Skeletal muscle satellite cell (primary cell): ENCODE measurements at regions not wholly inside any gene's neighbourhood (a gene's known extent, or its start where the extent isn't known, plus 50 kb on each side); places are given as distances from the start of the nearest gene placed in this dataset.

ENCODE experiments used
- H3K27me3 ChIP-seq: 2 replicates; pipeline ENCODE4 v1.7.0; 2013; ENCODE audit warnings: low read length; ENCODE audit not compliant: control insufficient read depth, insufficient read depth
- H3K36me3 ChIP-seq: 2 replicates; pipeline ENCODE4 v1.7.0; 2013; ENCODE audit warnings: mild to moderate bottlenecking, control low read depth, low read length; ENCODE audit not compliant: insufficient read depth
- H3K4me1 ChIP-seq: 2 replicates; pipeline ENCODE4 v1.7.0; 2013; ENCODE audit warnings: low read length; ENCODE audit not compliant: control insufficient read depth, insufficient read depth
- H3K4me2 ChIP-seq: 2 replicates; pipeline ENCODE4 v1.7.0; 2013; ENCODE audit warnings: mild to moderate bottlenecking, low read length
- H3K4me3 ChIP-seq: 2 replicates; pipeline ENCODE4 v1.7.0; 2013; ENCODE audit warnings: low read length
- H3K9ac ChIP-seq: 2 replicates; pipeline ENCODE4 v1.7.0; 2013; ENCODE audit warnings: mild to moderate bottlenecking, low read depth, low read length, moderate library complexity
- H3K9me3 ChIP-seq: replicated peaks from 2 replicates; pipeline ENCODE4 v1.7.0; 2013; ENCODE audit warnings: mild to moderate bottlenecking, control low read depth, low read length

- no peak overlapping the region for H3K4me2 ChIP-seq
- H3K4me1 ChIP-seq: no peaks in the 10 kb centered on the region
- peaks cover 2% of the 10 kb centered on the region for H3K27me3 ChIP-seq
- H3K9me3 ChIP-seq: no peaks in the 10 kb centered on the region
- no peak overlapping the region for H3K4me3 ChIP-seq
- H3K36me3 ChIP-seq: no peaks in the 10 kb centered on the region
- no peak overlapping the region for H3K9ac ChIP-seq
These were observed 404.1 kb downstream of the SHANK2 start for GRCh38 chr11:70848243-70848750.

GRCh38 chr11:70849031-70849430 lies 403.3 kb downstream of the SHANK2 start:
- H3K27me3 ChIP-seq: peaks cover 2% of the 10 kb centered on the region
- H3K4me1 ChIP-seq: no peaks in the 10 kb centered on the region
- no peak overlapping the region for H3K4me2 ChIP-seq
- no peaks in the 10 kb centered on the region for H3K9me3 ChIP-seq
- H3K9ac ChIP-seq: no peak overlapping the region
- no peak overlapping the region for H3K4me3 ChIP-seq
- H3K36me3 ChIP-seq: no peaks in the 10 kb centered on the region

GRCh38 chr11:70851308-70851707 lies 401.1 kb downstream of the SHANK2 start:
- Histone ChIP-seq H3K4me2 (no peak overlapping the region), H3K36me3 (no peaks in the 10 kb centered on the region)

GRCh38 chr11:70851907-70852306 lies 400.5 kb downstream of the SHANK2 start:
- Histone ChIP-seq H3K27me3 (no peaks in the 10 kb centered on the region), H3K9ac (no peak overlapping the region), H3K4me2 (no peak overlapping the region), H3K4me3 (no peak overlapping the region), H3K36me3 (no peaks in the 10 kb centered on the region), H3K9me3 (no peaks in the 10 kb centered on the region), H3K4me1 (no peaks in the 10 kb centered on the region)

More at GRCh38 chr11:70851308-70851707, 401.1 kb downstream of the SHANK2 start:
- no peak overlapping the region for H3K9ac ChIP-seq
- H3K27me3 ChIP-seq: no peaks in the 10 kb centered on the region
- H3K4me1 ChIP-seq: no peaks in the 10 kb centered on the region
- no peak overlapping the region for H3K4me3 ChIP-seq
- no peaks in the 10 kb centered on the region for H3K9me3 ChIP-seq

GRCh38 chr11:70853068-70853769 lies 399.2 kb downstream of the SHANK2 start:
- Histone ChIP-seq H3K4me1 (no peaks in the 10 kb centered on the region), H3K36me3 (no peaks in the 10 kb centered on the region), H3K27me3 (no peaks in the 10 kb centered on the region), H3K9me3 (no peaks in the 10 kb centered on the region), H3K4me2 (no peak overlapping the region), H3K4me3 (no peak overlapping the region), H3K9ac (no peak overlapping the region)

GRCh38 chr11:70853770-70854108 lies 398.6 kb downstream of the SHANK2 start:
- Histone ChIP-seq H3K27me3 (no peaks in the 10 kb centered on the region), H3K4me2 (no peak overlapping the region), H3K36me3 (no peaks in the 10 kb centered on the region), H3K9ac (no peak overlapping the region), H3K4me1 (no peaks in the 10 kb centered on the region), H3K4me3 (no peak overlapping the region), H3K9me3 (no peaks in the 10 kb centered on the region)

GRCh38 chr11:70854201-70854600 lies 398.2 kb downstream of the SHANK2 start:
- Histone ChIP-seq H3K36me3 (no peaks in the 10 kb centered on the region), H3K4me3 (no peak overlapping the region), H3K4me1 (no peaks in the 10 kb centered on the region), H3K4me2 (no peak overlapping the region), H3K27me3 (no peaks in the 10 kb centered on the region), H3K9ac (no peak overlapping the region), H3K9me3 (no peaks in the 10 kb centered on the region)

- H3K4me1 ChIP-seq: no peaks in the 10 kb centered on the region
- H3K27me3 ChIP-seq: no peaks in the 10 kb centered on the region
- H3K36me3 ChIP-seq: no peaks in the 10 kb centered on the region
- no peak overlapping the region for H3K9ac ChIP-seq
- H3K4me3 ChIP-seq: no peak overlapping the region
- no peak overlapping the region for H3K4me2 ChIP-seq
- H3K9me3 ChIP-seq: no peaks in the 10 kb centered on the region
These were observed 397.3 kb downstream of the SHANK2 start for GRCh38 chr11:70854901-70855556.

- no peaks in the 10 kb centered on the region for H3K4me1 ChIP-seq
- H3K4me2 ChIP-seq: no peak overlapping the region
- H3K9ac ChIP-seq: no peak overlapping the region
- H3K36me3 ChIP-seq: no peaks in the 10 kb centered on the region
- H3K9me3 ChIP-seq: no peaks in the 10 kb centered on the region
- no peak overlapping the region for H3K4me3 ChIP-seq
- H3K27me3 ChIP-seq: no peaks in the 10 kb centered on the region
These were observed 394.5 kb downstream of the SHANK2 start for GRCh38 chr11:70857894-70858293.

- no peaks in the 10 kb centered on the region for H3K9me3 ChIP-seq
- H3K36me3 ChIP-seq: no peaks in the 10 kb centered on the region
- H3K27me3 ChIP-seq: no peaks in the 10 kb centered on the region
- H3K4me2 ChIP-seq: no peak overlapping the region
- H3K9ac ChIP-seq: no peak overlapping the region
- no peaks in the 10 kb centered on the region for H3K4me1 ChIP-seq
- no peak overlapping the region for H3K4me3 ChIP-seq
These were observed 393.2 kb downstream of the SHANK2 start for GRCh38 chr11:70859180-70859579.

GRCh38 chr11:70860888-70861287 lies 391.5 kb downstream of the SHANK2 start:
- no peaks in the 10 kb centered on the region for H3K36me3 ChIP-seq
- no peaks in the 10 kb centered on the region for H3K4me1 ChIP-seq
- H3K9ac ChIP-seq: no peak overlapping the region
- no peak overlapping the region for H3K4me3 ChIP-seq
- no peaks in the 10 kb centered on the region for H3K9me3 ChIP-seq
- no peaks in the 10 kb centered on the region for H3K27me3 ChIP-seq
- H3K4me2 ChIP-seq: no peak overlapping the region

GRCh38 chr11:70861559-70861958 lies 390.8 kb downstream of the SHANK2 start:
- no peak overlapping the region for H3K4me3 ChIP-seq
- no peaks in the 10 kb centered on the region for H3K27me3 ChIP-seq
- H3K9me3 ChIP-seq: no peaks in the 10 kb centered on the region
- H3K9ac ChIP-seq: no peak overlapping the region
- H3K4me2 ChIP-seq: no peak overlapping the region
- no peaks in the 10 kb centered on the region for H3K36me3 ChIP-seq
- no peaks in the 10 kb centered on the region for H3K4me1 ChIP-seq
